RWPE2 (cell line): ENCODE measurements at regions not wholly inside any gene's neighbourhood (a gene's known extent, or its start where the extent isn't known, plus 50 kb on each side); places are given as distances from the start of the nearest gene placed in this dataset.
"Not testable (repeated sequence)": the region's sequence is repeated elsewhere in the genome, so short reads cannot be mapped to it uniquely, and the experiment has no call there.

Source experiments
- ATAC-seq: fragments of 200-7000 bp; cut with Tn5 transposase; 3 replicates; pipeline ENCODE4 v1.9.1; 2021; ENCODE audit warnings: low read depth
- DNase-seq: peaks from one replicate; pipeline ENCODE4 v3.0.0-alpha.2; 2020; ENCODE audit warnings: low spot score
- H3K27ac ChIP-seq: fragments of 450-650 bp; 2 replicates; pipeline ENCODE4 v1.5.1; 2017; ENCODE audit warnings: mild to moderate bottlenecking; ENCODE audit not compliant: poor library complexity, severe bottlenecking
- H3K27me3 ChIP-seq: fragments of 250-450 bp; sonication (Bioruptor Pico); 2 replicates; pipeline ENCODE4 v1.5.1; 2021; ENCODE audit warnings: mild to moderate bottlenecking, moderate library complexity; ENCODE audit not compliant: insufficient read depth, poor library complexity, severe bottlenecking
- H3K36me3 ChIP-seq: fragments of 250-450 bp; sonication (Bioruptor Pico); 2 replicates; pipeline ENCODE4 v1.5.1; 2020; ENCODE audit warnings: low read depth, mild to moderate bottlenecking, moderate library complexity
- H3K4me1 ChIP-seq: fragments of 250-450 bp; sonication (Bioruptor Pico); 2 replicates; pipeline ENCODE4 v1.5.1; 2021; ENCODE audit warnings: mild to moderate bottlenecking, moderate library complexity; ENCODE audit not compliant: insufficient read depth, poor library complexity, severe bottlenecking
- H3K4me3 ChIP-seq: fragments of 250-450 bp; sonication (Bioruptor Pico); 2 replicates; pipeline ENCODE4 v1.5.1; 2021; ENCODE audit warnings: mild to moderate bottlenecking, moderate library complexity; ENCODE audit not compliant: severe bottlenecking
- H3K9me3 ChIP-seq: fragments of 250-450 bp; sonication (Bioruptor Pico); 2 replicates; pipeline ENCODE4 v1.5.1; 2021; ENCODE audit warnings: mild to moderate bottlenecking, moderate library complexity; ENCODE audit not compliant: severe bottlenecking

DNA sequence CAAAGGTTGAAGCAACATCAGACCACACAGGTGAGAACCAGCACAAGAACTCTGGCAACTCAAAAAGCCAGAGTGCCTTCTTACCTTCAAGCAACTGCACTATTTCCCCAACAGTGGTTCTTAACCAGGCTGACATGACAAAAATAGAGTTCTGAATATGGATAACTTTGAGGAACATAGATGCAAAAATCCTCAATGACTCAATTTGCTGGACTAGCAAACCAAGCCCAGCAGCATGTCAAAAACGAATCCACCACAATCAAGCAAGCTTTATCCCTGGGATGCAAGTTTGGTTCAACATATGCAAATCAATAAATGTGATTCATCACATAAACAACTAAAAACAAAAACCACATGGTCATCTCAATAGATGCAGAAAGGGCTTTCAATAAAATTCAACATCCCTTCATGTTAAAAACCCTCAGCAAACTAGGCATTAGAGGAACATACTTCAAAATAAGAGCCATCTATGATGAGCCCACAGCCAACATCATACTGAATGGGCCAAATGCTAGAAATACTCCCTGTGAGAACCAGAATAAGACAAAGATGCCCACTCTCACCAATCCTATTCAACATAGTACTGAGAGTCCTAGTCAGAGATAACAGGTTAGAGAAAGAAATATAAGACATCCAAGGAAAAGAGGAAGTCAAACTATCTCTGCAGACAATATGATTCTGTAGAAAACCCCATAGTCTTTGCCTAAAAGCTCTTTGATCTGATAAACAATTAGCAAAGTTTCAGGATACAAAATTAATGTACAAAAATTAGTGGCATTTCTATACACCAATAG is 110.5 kb upstream of the NBPF19 start:
- not testable (repeated sequence) for H3K27ac ChIP-seq, H3K9me3 ChIP-seq, DNase-seq, ATAC-seq, H3K36me3 ChIP-seq, H3K4me3 ChIP-seq, H3K27me3 ChIP-seq, H3K4me1 ChIP-seq

DNA sequence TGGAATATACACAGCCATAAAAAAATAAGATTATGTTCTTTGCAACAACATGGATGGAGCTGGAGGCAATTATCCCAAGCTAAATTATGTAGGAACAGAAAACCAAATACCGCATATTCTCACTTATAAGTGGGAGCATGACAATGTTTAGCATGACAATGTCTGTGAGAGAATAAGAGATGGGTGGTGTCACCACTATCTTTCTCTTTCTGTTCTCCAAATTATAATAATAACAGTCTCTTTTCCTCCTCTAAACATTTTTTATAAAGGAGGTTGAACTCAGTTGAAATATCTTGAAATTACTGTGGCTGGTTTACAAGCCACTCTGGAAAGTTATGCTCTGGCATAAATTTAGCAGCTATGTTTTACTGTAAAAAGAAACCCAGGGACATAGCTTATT is 108.4 kb upstream of the NBPF19 start:
- not testable (repeated sequence) for ATAC-seq, H3K4me3 ChIP-seq, DNase-seq, H3K27ac ChIP-seq, H3K9me3 ChIP-seq, H3K36me3 ChIP-seq, H3K4me1 ChIP-seq, H3K27me3 ChIP-seq

DNA sequence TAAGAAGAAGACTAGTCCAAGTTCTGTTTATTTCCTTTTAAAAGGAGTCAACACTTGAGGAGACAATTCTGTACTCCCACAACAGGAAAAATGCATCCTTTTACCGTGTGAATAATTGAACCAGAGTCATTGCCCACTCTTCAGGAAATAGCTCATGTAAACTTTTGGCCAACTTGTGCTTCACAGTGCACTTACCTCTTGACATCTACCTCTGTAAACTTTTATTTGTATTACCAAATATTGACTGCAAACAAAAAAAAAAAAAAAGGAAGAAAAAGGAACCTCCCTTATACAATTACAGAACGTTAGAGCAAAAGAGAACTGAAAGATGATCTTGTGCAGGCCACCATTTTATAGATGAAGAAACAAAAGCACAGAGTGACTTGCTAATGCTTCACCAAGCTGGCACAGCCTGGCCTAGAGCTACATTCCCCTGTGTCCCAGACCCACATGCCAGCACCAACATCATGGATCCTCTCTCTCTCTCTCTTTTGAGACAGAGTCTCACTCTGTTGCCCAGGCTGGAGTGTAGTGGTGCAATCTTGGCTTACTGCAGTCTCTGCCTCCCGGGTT is 107.3 kb upstream of the NBPF19 start:
- not testable (repeated sequence) for H3K27me3 ChIP-seq, DNase-seq, H3K27ac ChIP-seq, H3K36me3 ChIP-seq, ATAC-seq, H3K9me3 ChIP-seq, H3K4me3 ChIP-seq, H3K4me1 ChIP-seq

DNA sequence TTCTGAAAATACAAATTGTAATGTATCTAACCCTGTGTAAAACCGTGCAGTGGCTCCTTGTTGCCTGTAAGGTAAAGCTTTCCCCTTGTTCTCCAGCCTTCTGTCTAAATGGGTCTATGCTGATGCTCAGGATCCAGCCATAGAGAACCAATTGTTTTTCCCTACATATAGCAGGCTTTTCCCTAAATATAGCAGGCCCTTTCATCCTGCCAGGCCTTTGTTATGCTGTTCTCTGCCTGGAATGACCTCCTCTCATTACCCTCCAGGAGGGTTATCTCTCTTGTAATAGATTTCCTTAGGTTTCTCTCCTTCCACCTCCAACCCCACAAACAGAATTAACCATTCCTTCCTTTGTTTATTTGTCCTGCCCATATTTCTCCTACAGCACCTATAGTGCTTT is 106.5 kb upstream of the NBPF19 start:
- not testable (repeated sequence) for H3K4me1 ChIP-seq, H3K4me3 ChIP-seq, H3K27me3 ChIP-seq, H3K36me3 ChIP-seq, H3K27ac ChIP-seq, H3K9me3 ChIP-seq, ATAC-seq, DNase-seq

DNA sequence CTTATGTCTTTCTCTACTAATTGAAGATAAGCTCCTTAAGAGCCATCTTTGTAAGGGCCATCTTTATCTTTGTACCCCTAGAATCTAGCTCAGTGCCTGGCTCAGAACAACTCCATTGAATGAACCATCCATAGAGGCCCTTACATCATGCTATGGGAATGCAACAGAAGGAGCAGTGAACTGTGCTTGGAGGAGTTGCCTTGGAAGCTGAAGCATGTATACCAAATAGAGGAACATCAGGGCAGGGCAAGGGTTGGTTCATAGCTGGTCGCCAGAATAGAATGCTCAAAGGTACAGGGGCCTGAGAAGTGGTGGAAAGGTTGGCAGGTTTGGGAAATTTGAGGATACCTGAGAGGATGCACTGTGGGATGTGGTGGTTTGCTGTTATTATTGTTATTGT is 105.8 kb upstream of the NBPF19 start:
- H3K36me3 ChIP-seq, H3K4me1 ChIP-seq, H3K27ac ChIP-seq, H3K27me3 ChIP-seq, H3K4me3 ChIP-seq, H3K9me3 ChIP-seq, DNase-seq: not testable (repeated sequence)
- peak; percentile 87 for ATAC-seq

DNA sequence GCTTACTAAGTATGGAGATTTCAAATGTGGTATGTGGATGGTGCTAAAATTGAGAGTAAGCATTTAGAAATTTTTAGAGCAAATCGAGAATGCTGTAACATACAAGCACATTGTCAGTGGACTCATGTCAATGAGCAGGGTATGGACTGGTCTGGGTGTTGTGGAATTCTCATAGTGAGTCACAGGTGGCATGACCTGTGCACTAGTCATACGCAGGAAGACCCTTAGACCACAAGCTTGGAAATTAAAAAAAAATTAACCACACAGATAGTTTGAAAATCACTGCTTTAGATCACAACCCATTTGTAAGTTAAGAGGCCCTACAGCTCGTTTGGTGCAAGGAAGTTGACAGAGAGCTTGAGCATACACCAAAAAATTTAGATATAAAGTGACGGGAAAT is 102.9 kb upstream of the NBPF19 start:
- not testable (repeated sequence) for DNase-seq, H3K9me3 ChIP-seq, H3K4me1 ChIP-seq, H3K36me3 ChIP-seq, H3K27ac ChIP-seq, H3K4me3 ChIP-seq, H3K27me3 ChIP-seq
- peak; percentile 49; the same call in 2 of the 3 replicates for ATAC-seq

DNA sequence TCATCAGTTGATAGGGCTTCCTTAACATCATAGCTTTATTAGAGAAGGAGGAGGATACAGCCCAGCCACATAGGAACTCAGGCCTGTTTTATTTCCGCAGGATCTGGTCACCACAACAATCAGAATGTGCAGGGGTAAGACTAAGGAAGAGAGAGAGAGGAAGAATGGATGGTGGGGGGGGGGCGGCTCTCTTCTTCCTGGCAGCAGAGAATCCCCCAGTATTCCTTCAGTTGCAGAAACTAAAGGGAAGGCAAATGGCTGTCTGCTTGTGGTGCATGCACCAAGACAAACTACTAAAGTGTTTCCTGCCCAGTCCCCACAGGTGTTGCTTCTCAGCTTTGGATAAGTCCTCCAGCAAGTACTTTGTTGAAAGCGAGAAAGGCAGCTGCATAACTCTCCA is 96.4 kb upstream of the NBPF19 start:
- not testable (repeated sequence) for H3K36me3 ChIP-seq, DNase-seq, ATAC-seq, H3K4me1 ChIP-seq, H3K4me3 ChIP-seq, H3K27me3 ChIP-seq, H3K27ac ChIP-seq, H3K9me3 ChIP-seq

DNA sequence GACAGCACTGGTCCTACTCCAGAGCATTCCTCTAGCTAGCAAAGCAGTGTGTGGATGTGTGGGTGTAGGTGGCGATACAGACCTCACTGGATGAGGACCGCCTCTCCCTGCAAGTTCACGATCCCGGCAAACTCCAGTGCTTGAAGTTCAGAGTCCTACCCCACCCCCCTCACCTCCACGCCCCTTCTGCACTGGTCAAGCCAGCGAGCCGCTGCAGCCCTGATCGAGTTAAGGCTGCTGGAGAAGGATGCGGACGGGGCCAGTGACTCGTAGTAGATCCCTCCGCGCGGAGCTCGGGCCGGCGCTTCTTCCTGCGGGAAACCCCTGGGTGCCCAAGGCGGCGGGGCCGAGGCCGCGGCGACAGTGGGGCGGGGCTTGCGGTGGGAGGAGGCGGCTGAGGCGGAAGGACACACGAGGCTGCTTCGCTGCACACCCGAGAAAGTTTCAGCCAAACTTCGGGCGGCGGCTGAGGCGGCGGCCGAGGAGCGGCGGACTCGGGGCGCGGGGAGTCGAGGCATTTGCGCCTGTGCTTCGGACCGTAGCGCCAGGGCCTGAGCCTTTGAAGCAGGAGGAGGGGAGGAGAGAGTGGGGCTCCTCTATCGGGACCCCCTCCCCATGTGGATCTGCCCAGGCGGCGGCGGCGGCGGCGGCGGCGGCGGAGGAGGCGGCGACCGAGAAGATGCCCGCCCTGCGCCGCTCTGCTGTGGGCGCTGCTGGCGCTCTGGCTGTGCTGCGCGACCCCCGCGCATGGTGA is 84.5 kb upstream of the NBPF19 start:
- peak; percentile 53 for DNase-seq
- ATAC-seq, result peak; percentile 82
- not testable (repeated sequence) for H3K27me3 ChIP-seq, H3K4me1 ChIP-seq, H3K36me3 ChIP-seq, H3K9me3 ChIP-seq
- Histone ChIP-seq H3K4me3 (peak overlapping the region; percentile 42), H3K27ac (peak overlapping the region; percentile 28)

DNA sequence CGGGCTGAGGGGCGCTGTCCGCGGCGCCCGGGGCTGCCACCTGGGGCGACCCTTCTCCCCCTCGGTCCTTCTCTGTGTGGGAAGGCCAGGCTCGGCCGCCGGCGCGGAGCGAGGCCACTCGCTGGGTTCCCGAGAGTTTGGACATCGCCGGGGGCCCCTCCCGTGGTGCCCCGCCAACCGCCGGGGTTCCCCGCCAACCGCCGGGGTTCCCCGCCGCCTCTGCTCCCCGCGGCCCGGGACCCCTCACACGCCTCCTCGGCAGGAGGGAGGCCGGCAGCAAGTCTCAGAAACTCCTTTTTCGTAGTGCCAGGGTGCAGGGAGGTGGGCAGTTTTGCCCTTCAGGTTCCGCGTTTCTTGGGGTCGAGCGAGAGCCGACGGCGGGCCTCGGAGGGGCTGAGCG is 83.9 kb upstream of the NBPF19 start:
- ATAC-seq, result not testable (repeated sequence)
- H3K27ac ChIP-seq, result peak overlapping the region; percentile 28

DNA sequence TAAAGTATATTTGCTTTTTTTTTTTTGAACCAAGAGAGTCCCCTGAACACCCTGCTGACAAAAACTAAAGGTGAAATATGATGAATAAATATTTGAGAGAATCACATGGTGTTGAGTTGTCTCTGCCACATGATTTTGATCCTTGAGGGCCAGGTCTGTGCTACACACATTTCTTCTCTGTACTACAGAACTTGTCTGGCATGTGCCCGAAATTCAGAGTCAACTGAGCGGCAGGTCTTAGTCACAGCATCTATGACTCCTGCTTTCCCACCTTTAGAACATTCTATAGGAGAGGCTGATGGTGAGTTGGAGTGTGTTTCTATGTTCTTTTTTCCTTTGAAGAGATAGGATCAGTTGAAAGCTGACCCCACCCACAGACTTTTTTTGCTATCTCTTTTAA is 79.0 kb upstream of the NBPF19 start:
- not testable (repeated sequence) for H3K27ac ChIP-seq, H3K27me3 ChIP-seq, H3K4me3 ChIP-seq, ATAC-seq, H3K9me3 ChIP-seq, H3K36me3 ChIP-seq, DNase-seq, H3K4me1 ChIP-seq

More for the DNA sequence above, 83.9 kb upstream of the NBPF19 start:
- not testable (repeated sequence) for H3K4me1 ChIP-seq, H3K27me3 ChIP-seq, H3K9me3 ChIP-seq, DNase-seq, H3K36me3 ChIP-seq
- peak overlapping the region; percentile 42 for H3K4me3 ChIP-seq

DNA sequence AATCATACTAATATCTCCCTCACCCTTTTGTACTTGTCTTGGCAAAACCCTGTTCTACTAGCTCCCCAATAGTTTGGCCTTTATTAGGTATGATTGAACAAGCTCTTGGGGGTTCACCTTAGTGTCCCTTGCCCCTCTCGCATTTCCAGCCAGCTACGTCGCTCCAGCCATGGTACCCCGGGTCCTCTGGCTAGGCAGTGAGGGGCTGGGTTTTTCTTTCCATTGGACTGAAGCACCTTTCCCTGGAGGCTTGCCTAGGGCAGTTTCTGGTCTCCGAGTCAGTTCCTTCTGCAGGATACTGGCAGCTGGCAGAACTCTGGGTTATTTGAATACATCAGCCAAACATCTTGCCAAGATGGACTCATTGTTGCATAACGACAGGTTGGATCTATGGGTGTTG is 76.3 kb upstream of the NBPF19 start:
- not testable (repeated sequence) for ATAC-seq, H3K36me3 ChIP-seq, H3K4me1 ChIP-seq, H3K4me3 ChIP-seq, H3K9me3 ChIP-seq, H3K27ac ChIP-seq, H3K27me3 ChIP-seq, DNase-seq
